Colonic mucosa (tissue), 4 donors: ENCODE measurements at regions not wholly inside any gene's neighbourhood (a gene's known extent, or its start where the extent isn't known, plus 50 kb on each side); places are given as distances from the start of the nearest gene placed in this dataset.

Experiments
- DNase-seq: peaks from one replicate; pipeline ENCODE4 v3.0.0-alpha.2; 2020
- H3K27ac ChIP-seq: fragments of 200-600 bp; one replicate; pipeline ENCODE4 v1.8.0; 2021
- H3K27me3 ChIP-seq: fragments of 200-600 bp; one replicate; pipeline ENCODE4 v1.8.0; 2021
- H3K36me3 ChIP-seq: fragments of 200-600 bp; one replicate; pipeline ENCODE4 v1.8.0; 2021
- H3K4me1 ChIP-seq: fragments of 200-600 bp; one replicate; pipeline ENCODE4 v1.8.0; 2021; ENCODE audit warnings: mild to moderate bottlenecking
- H3K4me3 ChIP-seq: fragments of 200-600 bp; one replicate; pipeline ENCODE4 v1.8.0; 2021
- H3K9ac ChIP-seq, 2 donors: one replicate each; pipeline ENCODE4 v1.7.0; 2013; ENCODE audit warnings: control low read depth in 2 of 2, low read depth in 2 of 2, low read length in 2 of 2
- H3K9me3 ChIP-seq: fragments of 200-600 bp; one replicate; pipeline ENCODE4 v1.8.0; 2021
- intact Hi-C: fragments of 100-400 bp; cut with DNase I; formaldehyde crosslinking; loops from one replicate; pipeline ENCODE4 v1.14.1; 2022
- TF ChIP-seq, protein P1 (sequence below): fragments of 200-600 bp; IDR thresholded peaks from one replicate; pipeline ENCODE4 v1.8.0; 2022; ENCODE audit warnings: antibody characterized with exemption, mild to moderate bottlenecking
- donor health status: healthy.
- donor health status: DM: no; HTN: no; CAD: no.
- donor health status: DM: no; HTN: no; CAD: no.

DNA sequence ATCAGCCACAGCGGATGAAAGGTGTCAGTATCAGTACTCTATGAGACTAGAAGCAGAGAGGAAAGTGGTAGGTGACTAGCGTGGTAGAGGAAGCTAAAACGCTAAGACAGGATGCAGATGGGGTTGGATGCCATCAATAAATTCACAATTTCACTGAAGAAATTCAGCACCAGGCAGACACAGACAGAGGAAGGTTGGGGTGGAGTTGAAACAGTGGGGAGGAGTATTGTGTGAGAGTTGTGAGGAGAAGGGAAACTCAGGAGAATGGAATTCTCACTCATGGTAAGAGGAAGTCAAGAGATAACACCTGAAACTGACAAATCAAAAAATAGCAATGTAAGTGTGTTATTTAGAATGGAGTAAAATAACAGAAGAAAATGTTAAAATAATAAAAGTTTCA, 208.5 kb upstream of the DAB1 start:
- intact Hi-C loops: no loop called here
- H3K27ac ChIP-seq: no peak overlapping the region
- no peaks in the 10 kb centered on the region for H3K36me3 ChIP-seq
- H3K9ac ChIP-seq: no peak overlapping the region
- H3K4me3 ChIP-seq: no peak overlapping the region
- DNase-seq: no peak
- H3K9me3 ChIP-seq: no peaks in the 10 kb centered on the region
- no peaks in the 10 kb centered on the region for H3K27me3 ChIP-seq
- H3K4me1 ChIP-seq: no peaks in the 10 kb centered on the region
- TF ChIP-seq, protein P1, sequence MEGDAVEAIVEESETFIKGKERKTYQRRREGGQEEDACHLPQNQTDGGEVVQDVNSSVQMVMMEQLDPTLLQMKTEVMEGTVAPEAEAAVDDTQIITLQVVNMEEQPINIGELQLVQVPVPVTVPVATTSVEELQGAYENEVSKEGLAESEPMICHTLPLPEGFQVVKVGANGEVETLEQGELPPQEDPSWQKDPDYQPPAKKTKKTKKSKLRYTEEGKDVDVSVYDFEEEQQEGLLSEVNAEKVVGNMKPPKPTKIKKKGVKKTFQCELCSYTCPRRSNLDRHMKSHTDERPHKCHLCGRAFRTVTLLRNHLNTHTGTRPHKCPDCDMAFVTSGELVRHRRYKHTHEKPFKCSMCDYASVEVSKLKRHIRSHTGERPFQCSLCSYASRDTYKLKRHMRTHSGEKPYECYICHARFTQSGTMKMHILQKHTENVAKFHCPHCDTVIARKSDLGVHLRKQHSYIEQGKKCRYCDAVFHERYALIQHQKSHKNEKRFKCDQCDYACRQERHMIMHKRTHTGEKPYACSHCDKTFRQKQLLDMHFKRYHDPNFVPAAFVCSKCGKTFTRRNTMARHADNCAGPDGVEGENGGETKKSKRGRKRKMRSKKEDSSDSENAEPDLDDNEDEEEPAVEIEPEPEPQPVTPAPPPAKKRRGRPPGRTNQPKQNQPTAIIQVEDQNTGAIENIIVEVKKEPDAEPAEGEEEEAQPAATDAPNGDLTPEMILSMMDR: no peak

- no peaks in the 10 kb centered on the region for H3K9me3 ChIP-seq
- H3K4me3 ChIP-seq: no peak overlapping the region
- H3K27me3 ChIP-seq: no peaks in the 10 kb centered on the region
- no peak overlapping the region for H3K9ac ChIP-seq
- intact Hi-C loops: no loop called here
- no peaks in the 10 kb centered on the region for H3K36me3 ChIP-seq
- no peaks in the 10 kb centered on the region for H3K4me1 ChIP-seq
- DNase-seq: no peak
- H3K27ac ChIP-seq: no peak overlapping the region
- TF ChIP-seq, protein P1: no peak
Measured at GRCh38 chr1:57627612-57628011, 203.8 kb upstream of the DAB1 start.

GRCh38 chr1:57623791-57624538, 200.1 kb upstream of the DAB1 start:
- no peaks in the 10 kb centered on the region for H3K27me3 ChIP-seq
- H3K27ac ChIP-seq: no peak overlapping the region
- no peak overlapping the region for H3K9ac ChIP-seq
- intact Hi-C loops: no loop called here
- no peak overlapping the region for H3K4me3 ChIP-seq
- H3K4me1 ChIP-seq: no peaks in the 10 kb centered on the region
- no peaks in the 10 kb centered on the region for H3K9me3 ChIP-seq
- H3K36me3 ChIP-seq: no peaks in the 10 kb centered on the region
- no peak for DNase-seq
- TF ChIP-seq, protein P1: no peak

- Histone ChIP-seq H3K9ac (no peak overlapping the region), H3K36me3 (no peaks in the 10 kb centered on the region), H3K27ac (no peak overlapping the region), H3K4me1 (no peaks in the 10 kb centered on the region), H3K27me3 (no peaks in the 10 kb centered on the region), H3K9me3 (no peaks in the 10 kb centered on the region), H3K4me3 (no peak overlapping the region)
- DNase-seq: no peak
- TF ChIP-seq, protein P1: no peak
- intact Hi-C loops: no loop called here
Measured at GRCh38 chr1:57623039-57623790, 199.4 kb upstream of the DAB1 start.

- TF ChIP-seq, protein P1: no peak
- no peaks in the 10 kb centered on the region for H3K27me3 ChIP-seq
- no peaks in the 10 kb centered on the region for H3K36me3 ChIP-seq
- no peaks in the 10 kb centered on the region for H3K9me3 ChIP-seq
- no peak overlapping the region for H3K4me3 ChIP-seq
- no peak overlapping the region for H3K27ac ChIP-seq
- no peak overlapping the region for H3K9ac ChIP-seq
- no peak for DNase-seq
- intact Hi-C loops: no loop called here
- H3K4me1 ChIP-seq: no peaks in the 10 kb centered on the region
Measured at GRCh38 chr1:57621776-57622175, 197.9 kb upstream of the DAB1 start.
